ENCODE measurements at regions not wholly inside any gene's neighbourhood (a gene's known extent, or its start where the extent isn't known, plus 50 kb on each side); places are given as distances from the start of the nearest gene placed in this dataset.

DNA sequence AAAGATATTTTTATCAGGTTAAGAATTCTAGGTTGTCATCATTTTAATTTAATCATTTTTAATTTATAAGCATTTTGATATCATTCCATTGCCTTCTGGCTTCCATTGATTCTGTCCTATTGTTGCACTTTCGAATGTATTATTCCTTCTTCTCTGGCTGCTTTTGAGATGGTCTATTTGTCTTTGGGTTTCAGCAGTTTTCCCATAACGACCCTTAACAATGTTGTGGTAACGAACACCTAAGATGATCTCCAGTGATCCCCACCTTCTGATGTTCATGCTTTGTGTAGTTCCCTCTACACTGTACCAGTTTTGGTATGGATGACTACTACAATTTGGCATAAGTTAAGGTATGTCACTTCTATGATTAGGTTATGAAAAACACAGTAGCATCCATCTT is 59.9 kb downstream of the MINAR1 start:
- ATAC-seq (ENCODE audit: insufficient number of reproducible peaks, low FRiP score, low read depth) (no peak), DNase-seq (ENCODE audit: low spot score) (no peak)
- Histone ChIP-seq H3K27me3 (replicated peaks; ENCODE audit: insufficient read depth) (no peaks in the 10 kb centered on the region), H3K27ac (no peak overlapping the region), H3K4me1 (ENCODE audit: control insufficient read depth in 1 of 2, low read depth in 2 of 2) (no peaks in the 10 kb centered on the region), H3K9me3 (no peaks in the 10 kb centered on the region), H3K36me3 (no peaks in the 10 kb centered on the region), H3K4me3 (no peak overlapping the region)
- TF ChIP-seq, protein P1, sequence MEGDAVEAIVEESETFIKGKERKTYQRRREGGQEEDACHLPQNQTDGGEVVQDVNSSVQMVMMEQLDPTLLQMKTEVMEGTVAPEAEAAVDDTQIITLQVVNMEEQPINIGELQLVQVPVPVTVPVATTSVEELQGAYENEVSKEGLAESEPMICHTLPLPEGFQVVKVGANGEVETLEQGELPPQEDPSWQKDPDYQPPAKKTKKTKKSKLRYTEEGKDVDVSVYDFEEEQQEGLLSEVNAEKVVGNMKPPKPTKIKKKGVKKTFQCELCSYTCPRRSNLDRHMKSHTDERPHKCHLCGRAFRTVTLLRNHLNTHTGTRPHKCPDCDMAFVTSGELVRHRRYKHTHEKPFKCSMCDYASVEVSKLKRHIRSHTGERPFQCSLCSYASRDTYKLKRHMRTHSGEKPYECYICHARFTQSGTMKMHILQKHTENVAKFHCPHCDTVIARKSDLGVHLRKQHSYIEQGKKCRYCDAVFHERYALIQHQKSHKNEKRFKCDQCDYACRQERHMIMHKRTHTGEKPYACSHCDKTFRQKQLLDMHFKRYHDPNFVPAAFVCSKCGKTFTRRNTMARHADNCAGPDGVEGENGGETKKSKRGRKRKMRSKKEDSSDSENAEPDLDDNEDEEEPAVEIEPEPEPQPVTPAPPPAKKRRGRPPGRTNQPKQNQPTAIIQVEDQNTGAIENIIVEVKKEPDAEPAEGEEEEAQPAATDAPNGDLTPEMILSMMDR (IDR thresholded peaks at IDR 0.05): no peak

- TF ChIP-seq, protein P1 (IDR thresholded peaks at IDR 0.05): no peak
- Histone ChIP-seq H3K27me3 (replicated peaks; ENCODE audit: insufficient read depth) (no peaks in the 10 kb centered on the region), H3K27ac (no peak overlapping the region), H3K4me3 (no peak overlapping the region), H3K4me1 (ENCODE audit: control insufficient read depth in 1 of 2, low read depth in 2 of 2) (no peaks in the 10 kb centered on the region), H3K9me3 (no peaks in the 10 kb centered on the region), H3K36me3 (no peaks in the 10 kb centered on the region)
- no peak for ATAC-seq (ENCODE audit: insufficient number of reproducible peaks, low FRiP score, low read depth)
- DNase-seq (ENCODE audit: low spot score): no peak
Measured at GRCh38 chr15:79494384-79494909, 62.3 kb downstream of the MINAR1 start.

DNA sequence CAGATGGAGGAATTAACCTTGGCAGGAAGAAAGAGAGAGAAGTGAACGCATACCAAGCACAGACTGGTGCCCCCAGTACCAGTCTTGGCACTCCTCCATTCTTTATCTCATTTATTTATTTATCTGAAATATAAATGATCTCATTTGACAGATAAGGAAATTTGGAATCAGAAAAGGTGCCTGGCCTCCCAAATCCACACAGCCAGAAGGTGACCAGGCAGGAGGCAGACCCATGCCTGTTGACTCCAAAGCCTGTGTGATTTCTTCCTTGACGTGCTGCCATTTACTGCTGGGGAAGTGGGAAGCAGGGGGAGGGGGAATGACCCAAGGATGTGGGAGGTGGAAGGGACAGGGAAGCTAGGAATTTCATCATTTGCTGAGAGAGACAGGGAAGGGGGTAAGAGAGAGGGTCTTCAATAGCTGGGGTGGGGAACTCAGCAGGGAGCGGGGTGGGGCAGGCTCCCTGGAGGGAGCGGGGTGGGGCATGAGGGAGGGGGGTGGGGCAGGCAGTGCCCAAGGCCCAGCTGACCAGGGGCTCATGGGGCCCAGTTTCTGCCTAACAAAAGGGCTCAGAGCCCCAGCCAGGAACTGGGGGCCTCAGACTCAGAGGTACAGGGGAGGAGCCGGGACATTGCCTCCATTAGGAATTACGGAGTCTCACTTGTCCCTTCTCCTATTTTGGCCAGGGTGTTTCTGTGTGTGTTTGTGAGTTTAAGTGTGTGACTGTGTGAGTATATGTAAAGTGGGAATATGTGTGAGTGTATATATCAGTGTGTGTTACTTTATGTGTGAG is 63.0 kb downstream of the MINAR1 start:
- Histone ChIP-seq H3K4me1 (ENCODE audit: control insufficient read depth in 1 of 2, low read depth in 2 of 2) (no peaks in the 10 kb centered on the region), H3K27ac (no peak overlapping the region), H3K36me3 (no peaks in the 10 kb centered on the region), H3K4me3 (no peak overlapping the region), H3K27me3 (replicated peaks; ENCODE audit: insufficient read depth) (no peaks in the 10 kb centered on the region), H3K9me3 (no peaks in the 10 kb centered on the region)
- DNase-seq (ENCODE audit: low spot score): no peak
- TF ChIP-seq, protein P1 (IDR thresholded peaks at IDR 0.05): no peak
- no peak for ATAC-seq (ENCODE audit: insufficient number of reproducible peaks, low FRiP score, low read depth)

GRCh38 chr15:79495775-79496174 is 63.6 kb downstream of the MINAR1 start:
- no peaks in the 10 kb centered on the region for H3K4me1 ChIP-seq (ENCODE audit: control insufficient read depth in 1 of 2, low read depth in 2 of 2)
- DNase-seq (ENCODE audit: low spot score): no peak
- no peak overlapping the region for H3K4me3 ChIP-seq
- ATAC-seq (ENCODE audit: insufficient number of reproducible peaks, low FRiP score, low read depth): no peak
- TF ChIP-seq, protein P1 (IDR thresholded peaks at IDR 0.05): no peak
- H3K9me3 ChIP-seq: no peaks in the 10 kb centered on the region
- no peaks in the 10 kb centered on the region for H3K36me3 ChIP-seq
- H3K27ac ChIP-seq: no peak overlapping the region
- no peaks in the 10 kb centered on the region for H3K27me3 ChIP-seq (replicated peaks; ENCODE audit: insufficient read depth)

GRCh38 chr15:79496838-79497237 is 64.7 kb downstream of the MINAR1 start:
- TF ChIP-seq, protein P1 (IDR thresholded peaks at IDR 0.05): no peak
- DNase-seq (ENCODE audit: low spot score) (no peak), ATAC-seq (ENCODE audit: insufficient number of reproducible peaks, low FRiP score, low read depth) (no peak)
- Histone ChIP-seq H3K9me3 (no peaks in the 10 kb centered on the region), H3K36me3 (no peaks in the 10 kb centered on the region), H3K4me3 (no peak overlapping the region), H3K27me3 (replicated peaks; ENCODE audit: insufficient read depth) (no peaks in the 10 kb centered on the region), H3K4me1 (ENCODE audit: control insufficient read depth in 1 of 2, low read depth in 2 of 2) (no peaks in the 10 kb centered on the region), H3K27ac (no peak overlapping the region)
